NCI-H2196 (cell line): ENCODE measurements at regions not wholly inside any gene's neighbourhood (a gene's known extent, or its start where the extent isn't known, plus 50 kb on each side); places are given as distances from the start of the nearest gene placed in this dataset.
A peak's percentile ranks its signal among the peaks of the same experiment; 100 is the strongest.

Experiments
- DNase-seq: peaks from one replicate; lab custom pipeline; 2025; ENCODE audit not compliant: unreplicated experiment; lab: John Stamatoyannopoulos, UW

DNA sequence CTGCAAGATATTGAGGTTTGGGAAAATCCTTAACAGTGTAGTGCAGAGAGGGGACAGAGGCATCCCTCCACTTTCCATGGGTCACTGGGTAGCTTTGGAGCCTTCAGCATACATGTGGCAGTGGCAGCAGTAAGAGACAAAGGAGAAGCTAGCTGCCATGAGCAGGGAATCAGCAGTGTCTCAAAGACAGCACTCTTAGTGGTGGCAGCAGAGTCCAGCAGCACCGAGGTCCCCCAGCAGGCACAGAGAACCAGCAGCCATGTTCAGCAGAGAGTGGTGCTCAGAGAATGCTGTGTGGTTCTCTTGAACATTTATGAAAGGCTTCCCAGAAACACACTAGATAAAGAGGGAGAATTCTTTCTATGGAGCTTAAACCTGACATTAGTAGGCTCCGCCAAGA lies 308.5 kb downstream of the CENPC start:
- DNase-seq, result no peak

DNA sequence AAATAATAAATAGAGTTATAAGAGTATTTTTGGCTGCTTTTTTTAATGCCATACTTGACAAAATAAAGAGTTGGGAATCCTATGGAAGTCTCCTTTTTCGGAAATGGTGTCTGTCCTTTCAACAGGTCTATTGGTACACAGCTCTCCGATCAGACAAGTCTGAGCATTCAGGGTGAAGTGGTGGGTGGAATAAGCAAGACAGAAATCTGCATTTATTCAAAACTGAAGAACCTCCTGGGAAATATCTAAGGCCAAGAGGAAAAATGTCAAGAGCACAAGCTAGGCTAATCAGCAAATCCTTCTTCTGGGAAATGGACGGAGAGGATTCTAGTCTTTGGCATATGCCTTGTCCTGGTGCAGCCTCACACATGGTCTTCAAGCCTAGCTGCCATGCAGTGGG lies 309.0 kb downstream of the CENPC start:
- DNase-seq, result no peak

DNA sequence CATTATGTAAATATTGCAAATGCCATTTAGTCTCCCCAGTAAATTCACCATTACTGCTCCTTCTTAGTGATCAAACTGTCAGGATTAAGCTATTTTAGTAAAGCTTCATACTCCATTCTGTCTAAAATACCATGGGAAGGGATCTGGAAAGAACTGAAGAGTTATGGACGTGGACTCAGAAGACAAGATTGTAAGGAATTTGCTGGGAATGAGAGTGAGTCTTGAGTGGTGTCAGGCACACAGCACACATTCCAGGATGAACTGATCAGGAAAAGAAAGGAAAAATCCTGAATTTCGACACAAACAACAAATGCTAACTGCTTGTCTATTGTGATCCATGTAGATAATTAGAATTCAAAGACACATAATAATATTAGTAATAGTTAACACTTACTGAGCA lies 311.0 kb downstream of the CENPC start:
- DNase-seq, result no peak

DNA sequence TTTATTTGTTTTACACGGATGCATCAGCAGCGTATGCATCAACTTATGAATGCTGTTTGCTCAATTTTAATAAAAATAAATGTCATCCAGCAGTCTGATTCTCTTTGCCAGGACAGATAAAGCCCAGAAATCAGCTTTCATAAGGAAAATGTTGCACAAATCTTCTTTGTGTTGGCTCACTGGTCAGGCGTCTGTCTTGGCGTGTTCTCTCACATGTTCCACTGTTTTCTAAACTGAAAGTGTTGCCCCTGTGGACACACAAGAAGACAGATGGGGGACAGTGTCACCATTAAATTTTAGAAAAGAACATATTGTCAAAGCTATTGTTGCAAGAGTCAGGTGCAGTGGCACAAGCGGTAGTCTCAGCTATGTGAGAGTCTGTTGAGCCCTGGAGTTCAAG lies 316.2 kb downstream of the CENPC start:
- DNase-seq, result no peak

DNA sequence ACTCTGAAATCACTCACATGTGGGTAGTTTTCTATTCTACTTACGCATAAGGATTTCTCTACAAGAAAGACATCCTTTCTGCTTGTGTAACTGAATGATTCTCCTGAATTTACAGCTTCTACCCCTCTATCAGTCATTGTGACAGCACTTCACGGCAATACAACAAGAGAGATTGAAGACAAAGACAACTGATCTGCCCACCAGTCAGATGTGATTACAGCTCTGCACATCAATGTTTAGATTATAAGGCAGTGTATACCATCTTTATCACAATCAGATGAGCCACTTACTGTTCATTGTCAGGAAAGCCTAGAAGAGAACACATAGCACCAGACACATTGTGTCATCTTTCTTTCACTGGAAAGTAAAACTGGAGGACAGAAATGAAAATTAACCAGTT lies 324.4 kb downstream of the CENPC start:
- DNase-seq, result no peak

DNA sequence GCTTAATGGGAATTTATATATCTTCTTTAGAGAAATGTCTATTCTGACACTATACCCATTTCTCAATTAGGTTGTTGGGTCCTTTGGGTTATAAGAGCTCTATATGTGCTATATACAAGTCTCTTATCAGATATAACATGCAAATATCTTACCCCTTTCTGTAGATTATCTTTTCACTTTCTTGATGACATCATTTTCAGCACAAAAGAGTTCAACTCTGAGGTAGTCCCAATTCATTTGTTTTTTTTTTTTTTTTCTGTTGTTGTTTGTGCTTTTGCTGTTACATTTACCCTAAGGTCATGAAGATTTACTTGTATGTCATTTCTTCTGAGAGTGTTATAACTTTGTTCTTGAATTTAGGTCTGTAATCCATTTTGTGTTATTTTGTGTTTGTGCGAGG lies 326.4 kb downstream of the CENPC start:
- DNase-seq, result no peak

DNA sequence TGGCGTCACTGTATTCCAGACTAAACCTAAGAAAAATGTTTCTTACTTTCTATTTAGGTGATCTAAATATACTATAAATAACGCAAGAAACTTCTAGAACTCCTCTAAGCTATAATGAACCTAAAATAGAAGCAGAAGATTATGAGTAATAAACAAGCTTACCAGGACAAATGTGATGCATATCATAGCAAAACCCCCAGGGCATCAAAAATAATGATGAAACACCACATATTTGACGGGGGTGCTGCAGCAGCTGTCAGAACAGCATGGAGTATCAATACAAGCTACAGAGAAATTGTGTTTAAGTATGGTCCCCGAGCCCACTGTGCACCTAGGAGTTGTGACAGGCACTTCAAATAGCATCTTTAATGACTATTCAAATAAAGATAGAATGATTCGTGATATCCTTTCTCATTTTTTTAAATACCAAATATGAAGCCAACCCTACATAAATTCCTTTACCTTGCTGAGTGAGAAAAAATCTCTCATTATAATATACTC lies 337.3 kb downstream of the CENPC start:
- DNase-seq, result no peak

DNA sequence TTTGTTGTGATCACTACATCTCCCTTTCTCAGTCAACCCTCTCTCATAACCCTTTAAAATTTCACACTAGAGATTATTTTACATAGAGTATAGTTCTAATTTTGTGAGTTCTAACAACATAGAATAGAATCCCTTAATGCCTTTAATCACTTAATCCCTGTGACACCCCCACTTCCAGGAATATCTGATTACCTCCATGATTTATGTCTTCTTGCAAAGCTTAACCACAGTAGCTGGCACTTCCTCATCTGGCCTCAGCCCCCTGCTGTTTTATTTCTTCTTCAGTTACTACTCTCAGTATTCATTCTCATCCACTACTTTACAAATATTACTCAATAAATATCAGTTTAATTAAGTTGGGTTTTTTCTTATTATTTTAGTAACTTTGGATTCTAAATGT lies 340.9 kb downstream of the CENPC start:
- no peak for DNase-seq

DNA sequence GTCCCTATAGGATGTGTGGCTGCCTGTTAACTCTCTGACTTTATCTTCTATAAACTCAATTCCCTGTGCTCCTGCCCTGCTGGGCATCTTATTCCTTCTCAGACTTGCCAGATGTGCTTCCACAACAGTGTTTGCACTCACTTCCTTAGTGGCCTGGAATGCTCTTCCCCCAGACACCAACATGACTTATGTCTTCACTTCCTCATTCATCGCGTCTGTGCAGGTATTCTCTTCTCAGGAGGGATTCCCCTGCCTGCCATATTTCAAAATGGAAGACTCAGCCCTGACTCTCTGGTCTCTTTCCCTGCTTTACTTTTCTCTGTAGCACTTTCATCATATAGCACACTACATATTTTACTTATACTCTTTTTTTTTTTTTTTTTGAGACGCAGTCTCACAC lies 344.0 kb downstream of the CENPC start:
- no peak for DNase-seq

DNA sequence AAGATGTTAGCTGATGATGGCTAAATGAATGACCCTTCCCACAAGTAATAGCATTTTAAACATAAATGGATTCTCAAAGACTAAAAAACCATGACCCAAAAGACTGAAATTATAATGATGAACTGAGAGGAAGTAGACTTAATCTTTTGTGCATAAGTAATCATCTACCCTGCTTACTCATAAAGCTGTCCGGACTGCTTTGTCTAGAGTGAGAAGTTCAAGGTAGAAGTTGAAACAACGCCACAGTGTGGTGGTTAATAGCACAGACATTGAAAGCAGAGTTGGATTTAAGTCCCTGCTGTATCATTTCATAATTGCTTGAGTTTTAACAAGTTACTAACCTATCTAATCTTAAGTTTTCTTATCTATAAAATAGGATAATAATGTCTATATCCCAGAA lies 346.6 kb downstream of the CENPC start:
- DNase-seq, result peak; percentile 5

DNA sequence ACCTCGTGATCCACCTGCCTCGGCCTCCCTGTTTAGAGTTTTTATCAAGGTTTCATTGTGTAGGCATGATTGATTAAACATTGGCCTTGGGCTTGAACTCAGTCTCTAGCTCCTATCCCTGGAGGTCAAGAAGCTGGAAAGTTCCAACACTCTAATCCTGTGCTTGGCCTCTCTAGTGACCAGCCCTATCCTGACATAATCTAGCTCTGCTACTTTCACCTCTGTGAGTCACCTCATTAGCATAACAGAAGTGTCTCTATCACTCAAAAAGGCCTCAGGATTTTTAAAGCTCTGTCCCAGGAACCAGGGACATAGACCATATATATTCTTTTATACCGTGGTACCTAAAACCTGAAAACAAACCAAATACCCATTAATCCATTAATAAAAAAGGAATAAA lies 377.5 kb downstream of the CENPC start:
- no peak for DNase-seq

DNA sequence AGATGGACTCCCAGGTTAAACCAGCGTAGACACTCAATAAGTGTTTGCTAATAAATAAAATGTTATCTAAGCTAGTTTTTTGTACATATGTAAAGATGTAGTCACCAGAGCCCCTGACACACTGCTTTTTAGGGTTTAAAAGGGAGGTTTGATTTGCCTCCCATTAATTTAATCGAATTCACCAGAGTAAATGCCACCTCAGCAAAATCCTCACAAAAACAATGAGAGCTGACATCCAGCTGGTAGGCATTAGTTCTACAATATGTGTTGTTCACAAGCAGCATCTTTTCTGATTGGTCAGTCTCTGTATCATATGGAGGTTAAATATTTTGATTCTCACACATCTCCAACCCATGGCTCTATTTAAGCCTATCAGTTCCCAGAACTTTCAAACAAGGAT lies 382.6 kb downstream of the CENPC start:
- DNase-seq, result no peak

DNA sequence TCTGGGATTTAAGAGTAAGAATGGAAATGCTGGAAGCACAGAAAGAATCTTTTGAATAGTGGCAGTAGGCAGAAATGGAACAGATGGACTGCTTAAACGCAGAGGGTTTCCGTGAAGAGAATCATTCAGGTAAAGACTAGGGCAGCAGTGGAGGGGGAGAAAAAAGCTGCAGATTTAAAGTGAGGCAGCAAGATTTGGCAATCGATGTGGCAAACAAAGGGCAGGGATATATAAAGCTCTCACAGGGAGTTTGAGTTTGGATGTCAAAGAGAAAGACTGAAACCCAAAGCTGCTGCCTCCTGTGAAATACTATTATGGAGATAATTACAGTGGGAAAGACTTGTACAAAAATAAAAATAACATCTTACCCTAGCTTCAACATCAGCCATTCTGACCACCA lies 384.0 kb downstream of the CENPC start:
- no peak for DNase-seq

DNA sequence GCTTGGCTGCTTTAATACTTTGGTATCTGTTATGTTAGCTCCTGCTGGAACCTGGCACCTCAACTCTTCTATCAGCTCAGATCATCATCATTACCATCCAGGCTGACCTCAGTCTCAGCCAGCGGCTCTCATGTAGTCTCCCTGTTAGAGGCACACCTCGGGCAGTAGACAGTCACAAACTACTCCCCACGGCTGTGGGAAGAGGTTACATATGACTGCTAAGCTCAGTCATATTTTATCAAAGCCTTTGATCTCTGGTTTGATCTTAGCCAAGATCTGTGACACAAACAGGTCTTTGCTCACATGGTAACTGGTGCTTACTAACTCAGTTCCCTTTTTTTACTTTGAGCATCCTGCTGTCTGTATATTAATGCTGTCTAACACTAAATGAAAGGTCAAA lies 384.9 kb downstream of the CENPC start:
- DNase-seq, result no peak

DNA sequence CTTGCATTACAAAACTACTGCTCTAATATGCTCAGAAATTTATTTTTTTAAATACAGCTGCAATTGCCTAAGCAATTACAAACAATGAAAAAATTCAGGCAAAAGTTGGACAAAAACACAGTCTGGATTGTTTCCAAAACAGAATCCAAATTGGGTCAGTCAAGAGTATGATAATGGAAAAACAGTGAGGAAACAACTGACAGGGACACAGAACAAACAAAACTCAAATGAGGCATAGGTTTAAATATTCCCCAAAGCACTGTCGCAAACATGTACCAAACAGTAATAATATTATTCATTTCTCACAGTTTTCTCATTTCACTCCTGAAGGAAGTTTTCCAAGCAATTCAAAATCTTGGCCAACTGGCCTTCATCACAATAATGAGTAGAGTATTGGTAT lies 386.6 kb downstream of the CENPC start:
- DNase-seq, result no peak

DNA sequence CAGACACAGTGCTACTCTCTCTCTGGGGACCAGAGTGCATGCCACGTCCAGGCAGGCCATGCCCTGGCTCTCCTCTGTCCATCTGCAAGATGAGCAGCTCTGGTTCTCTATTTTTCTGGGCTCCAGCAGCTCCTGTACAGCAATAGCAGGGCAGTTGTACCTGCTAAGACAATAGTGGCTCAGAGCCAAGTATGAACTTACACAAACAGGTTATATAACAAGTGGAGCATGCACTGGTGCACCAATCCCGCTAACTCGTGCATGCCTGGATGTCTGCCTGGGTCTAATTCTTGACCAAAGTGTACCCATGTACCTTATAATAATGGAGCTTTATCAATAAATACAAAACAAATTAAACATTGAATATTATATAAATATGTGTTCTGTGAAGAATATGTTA lies 392.3 kb downstream of the CENPC start:
- no peak for DNase-seq

DNA sequence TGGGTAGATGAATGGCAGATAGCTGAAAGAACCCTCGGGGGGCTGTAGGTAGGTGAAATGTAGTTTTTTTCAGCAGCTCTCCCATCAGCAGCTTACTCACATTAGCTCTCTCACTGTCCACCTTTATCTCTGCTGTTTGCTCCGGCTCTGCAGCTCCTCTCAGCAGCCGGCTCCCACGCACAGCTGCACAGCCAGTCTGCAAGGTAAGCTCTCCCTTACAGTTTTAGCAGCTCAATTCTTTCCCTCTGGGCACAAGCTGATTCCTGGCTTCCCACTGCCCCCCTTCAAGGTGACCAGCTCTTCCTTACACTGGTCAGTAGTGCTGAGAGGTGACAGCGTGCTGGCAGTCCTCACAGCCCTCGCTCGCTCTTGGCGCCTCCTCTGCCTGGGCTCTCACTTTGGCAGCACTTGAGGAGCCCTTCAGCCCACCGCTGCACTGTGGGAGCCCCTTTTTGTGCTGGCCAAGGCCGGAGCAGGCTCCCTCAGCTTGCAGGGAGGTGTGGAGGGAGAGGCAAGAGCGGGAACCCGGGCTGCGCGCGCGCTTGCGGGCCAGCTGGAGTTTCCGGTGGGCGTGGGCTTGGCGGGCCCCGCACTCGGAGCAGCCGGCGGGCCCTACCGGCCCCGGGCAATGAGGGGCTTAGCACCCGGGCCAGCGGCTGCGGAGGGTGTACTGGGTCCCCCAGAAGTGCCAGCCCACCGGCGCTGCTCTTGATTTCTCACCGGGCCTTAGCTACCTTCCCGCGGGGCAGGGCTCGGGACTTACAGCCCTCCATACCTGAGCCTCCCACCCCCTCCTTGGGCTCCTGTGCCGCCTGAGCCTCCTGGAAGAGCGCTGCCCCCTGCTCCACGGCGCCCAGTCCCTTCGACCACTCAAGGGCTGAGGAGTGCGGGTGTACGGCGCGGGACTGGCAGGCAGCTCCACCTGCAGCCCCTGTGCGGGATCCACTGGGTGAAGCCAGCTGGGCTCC lies 393.6 kb downstream of the CENPC start:
- no peak for DNase-seq

DNA sequence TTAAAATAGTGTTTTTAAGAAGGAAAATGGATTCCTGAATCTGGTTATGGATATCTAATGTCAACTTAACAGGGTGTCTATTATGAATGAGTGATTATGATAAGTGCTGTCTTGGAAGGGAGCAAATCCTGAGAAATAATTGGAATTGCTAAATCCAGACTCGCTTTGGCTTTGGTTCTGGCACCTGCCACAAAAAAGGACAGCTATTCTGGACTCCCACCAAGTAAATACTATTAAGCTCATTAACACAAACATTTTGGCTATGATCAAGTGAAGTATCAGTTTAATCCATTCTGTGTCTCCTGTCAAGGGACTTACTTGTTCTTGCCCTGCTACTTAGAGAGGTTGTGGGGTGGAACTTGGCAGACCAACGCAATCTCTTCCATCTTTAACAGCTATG lies 403.7 kb downstream of the CENPC start:
- no peak for DNase-seq

DNA sequence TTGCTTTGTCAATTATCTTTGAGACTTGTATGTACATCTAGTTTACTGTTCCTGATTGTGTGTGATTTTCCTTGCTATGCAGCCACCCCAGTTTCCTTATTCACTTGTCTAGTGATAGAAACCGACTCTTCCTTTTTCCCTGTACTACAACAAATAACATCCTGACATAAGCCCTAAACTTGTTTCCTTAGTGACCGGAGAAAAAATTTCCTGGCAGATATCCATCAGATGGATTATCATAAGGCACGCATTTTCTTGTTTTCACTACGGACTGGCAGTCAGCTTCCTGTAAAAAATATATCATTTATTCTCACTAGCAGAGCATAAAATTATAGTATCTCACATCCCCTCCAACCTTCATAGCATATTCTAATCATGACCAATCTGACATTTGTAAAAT lies 410.7 kb downstream of the CENPC start:
- DNase-seq, result no peak

DNA sequence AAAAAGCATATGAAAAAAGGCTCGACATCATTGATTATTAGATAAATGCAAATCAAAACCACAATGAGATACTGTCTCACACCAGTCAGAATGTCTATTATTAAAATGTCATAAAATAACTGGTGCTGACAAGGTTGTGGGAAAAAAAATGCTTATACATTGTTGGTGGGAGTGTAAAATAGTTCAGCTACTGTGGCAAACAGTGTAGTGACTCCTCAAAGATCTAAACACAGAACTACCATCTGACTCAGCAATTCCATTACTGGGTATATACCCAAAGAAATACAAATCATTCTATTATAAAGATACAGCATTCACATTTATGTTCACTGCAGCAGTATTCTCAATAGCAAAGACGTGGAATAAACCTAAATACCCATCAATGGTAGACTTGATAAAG lies 412.1 kb downstream of the CENPC start:
- DNase-seq, result no peak

DNA sequence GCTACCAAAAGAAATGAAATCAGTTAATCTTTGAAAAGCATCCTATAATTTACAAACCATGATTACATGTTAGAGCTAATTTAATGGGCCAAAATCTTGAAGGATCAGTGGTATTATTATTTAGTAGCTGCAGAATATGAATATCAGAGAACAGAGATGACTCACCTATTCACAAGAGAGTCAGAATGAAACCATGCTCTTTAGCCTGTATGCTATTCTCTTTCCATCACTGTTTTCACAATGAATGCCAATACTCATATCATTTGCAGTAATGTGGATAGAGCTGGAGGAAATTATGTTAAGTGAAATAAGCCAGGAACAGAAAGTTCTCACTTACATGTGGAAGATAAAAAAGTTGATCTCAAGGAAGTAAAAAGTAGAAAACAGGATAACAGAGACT lies 414.1 kb downstream of the CENPC start:
- DNase-seq, result no peak

DNA sequence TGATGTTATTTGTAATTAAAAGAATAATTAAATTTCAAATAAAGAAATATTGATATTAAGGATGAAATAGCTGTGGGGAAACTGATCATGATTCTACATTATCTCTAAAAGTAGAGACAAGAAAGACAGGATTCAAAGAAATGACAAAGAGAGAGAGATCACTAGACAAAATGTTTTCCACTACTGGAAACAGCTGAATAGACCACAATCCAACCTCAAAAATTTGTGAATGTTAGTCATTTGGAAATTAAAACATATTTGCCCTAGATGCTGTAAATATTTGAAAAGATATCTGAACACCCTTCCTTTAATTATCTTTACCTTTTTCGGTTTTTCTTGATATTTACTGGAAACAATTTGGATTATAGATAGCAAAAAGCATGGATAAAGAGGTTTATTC lies 414.9 kb downstream of the CENPC start:
- no peak for DNase-seq

DNA sequence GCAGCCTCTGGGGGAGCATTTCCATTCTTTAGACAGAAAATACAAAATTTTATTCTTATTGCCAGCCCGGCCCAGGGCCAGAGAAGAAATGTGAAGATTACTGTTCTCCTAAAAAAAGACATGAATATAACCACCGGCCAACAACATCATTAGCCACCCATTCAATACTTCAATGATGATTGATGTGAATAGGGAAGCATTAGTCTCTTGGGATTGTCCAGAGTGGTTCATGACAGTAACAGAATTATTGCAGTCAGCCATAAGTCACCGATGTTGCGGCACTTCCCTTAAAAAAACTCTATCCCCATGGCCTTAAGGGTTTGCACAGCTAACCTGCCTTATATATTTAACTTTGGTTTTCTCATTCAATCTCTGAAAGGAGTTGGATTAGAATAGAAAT lies 418.7 kb downstream of the CENPC start:
- no peak for DNase-seq
